T-helper 17 cell (primary cell): ENCODE measurements at regions not wholly inside any gene's neighbourhood (a gene's known extent, or its start where the extent isn't known, plus 50 kb on each side); places are given as distances from the start of the nearest gene placed in this dataset.
"Not testable (repeated sequence)": the region's sequence is repeated elsewhere in the genome, so short reads cannot be mapped to it uniquely, and the experiment has no call there.

Source experiments
- ATAC-seq: fragments of 150-1000 bp; cut with Tn5 transposase; 2 replicates; pipeline ENCODE4 v1.10.0; 2021; ENCODE audit warnings: mild to moderate bottlenecking, moderate library complexity
- DNase-seq, 3 donors: peaks; one replicate each; pipeline versions ENCODE4 v3.0.0 to v3.0.0-alpha.2; 2020 to 2021
- H3K9me3 ChIP-seq: one replicate; pipeline ENCODE4 v1.7.0; 2013; ENCODE audit warnings: low read length, mild to moderate bottlenecking; ENCODE audit not compliant: control insufficient read depth, poor library complexity, severe bottlenecking
- H3K27ac Mint-ChIP-seq: one replicate; pipeline ENCODE4 v1.8.0; 2022; ENCODE audit warnings: mild to moderate bottlenecking, moderate library complexity, mixed read lengths
- H3K27me3 Mint-ChIP-seq: one replicate; pipeline ENCODE4 v1.8.0; 2022; ENCODE audit warnings: mixed read lengths
- H3K36me3 Mint-ChIP-seq: one replicate; pipeline ENCODE4 v1.8.0; 2022; ENCODE audit warnings: low read depth, mixed read lengths
- H3K4me1 Mint-ChIP-seq: one replicate; pipeline ENCODE4 v1.8.0; 2022; ENCODE audit warnings: mild to moderate bottlenecking, mixed read lengths
- H3K4me3 Mint-ChIP-seq: one replicate; pipeline ENCODE4 v1.8.0; 2022; ENCODE audit warnings: mild to moderate bottlenecking, moderate library complexity, mixed read lengths

GRCh38 chr5:99495456-99495855 lies 566.6 kb upstream of the CHD1 start:
- not testable (repeated sequence) for H3K4me3 Mint-ChIP-seq, H3K27me3 Mint-ChIP-seq, H3K9me3 ChIP-seq, H3K27ac Mint-ChIP-seq, H3K36me3 Mint-ChIP-seq, DNase-seq, H3K4me1 Mint-ChIP-seq, ATAC-seq

GRCh38 chr5:99478450-99478849 lies 549.6 kb upstream of the CHD1 start:
- H3K27ac Mint-ChIP-seq, H3K4me3 Mint-ChIP-seq, H3K27me3 Mint-ChIP-seq, DNase-seq, H3K36me3 Mint-ChIP-seq, H3K4me1 Mint-ChIP-seq, ATAC-seq, H3K9me3 ChIP-seq: not testable (repeated sequence)

GRCh38 chr5:99473328-99473727 lies 544.5 kb upstream of the CHD1 start:
- H3K27ac Mint-ChIP-seq, H3K36me3 Mint-ChIP-seq, ATAC-seq, H3K27me3 Mint-ChIP-seq, DNase-seq, H3K4me1 Mint-ChIP-seq, H3K9me3 ChIP-seq, H3K4me3 Mint-ChIP-seq: not testable (repeated sequence)

- H3K27me3 Mint-ChIP-seq, ATAC-seq, H3K27ac Mint-ChIP-seq, H3K36me3 Mint-ChIP-seq, H3K4me3 Mint-ChIP-seq, H3K9me3 ChIP-seq, H3K4me1 Mint-ChIP-seq, DNase-seq: not testable (repeated sequence)
These were observed 542.9 kb upstream of the CHD1 start for GRCh38 chr5:99471726-99472125.

- not testable (repeated sequence) for H3K4me3 Mint-ChIP-seq, H3K36me3 Mint-ChIP-seq, H3K4me1 Mint-ChIP-seq
These were observed 542.4 kb upstream of the CHD1 start for GRCh38 chr5:99471178-99471577.

GRCh38 chr5:99470636-99471035 lies 541.8 kb upstream of the CHD1 start:
- not testable (repeated sequence) for H3K9me3 ChIP-seq, ATAC-seq, H3K27me3 Mint-ChIP-seq, H3K4me1 Mint-ChIP-seq, H3K27ac Mint-ChIP-seq, DNase-seq, H3K4me3 Mint-ChIP-seq, H3K36me3 Mint-ChIP-seq

More at GRCh38 chr5:99471178-99471577, 542.4 kb upstream of the CHD1 start:
- H3K27ac Mint-ChIP-seq, DNase-seq, H3K27me3 Mint-ChIP-seq, H3K9me3 ChIP-seq, ATAC-seq: not testable (repeated sequence)

- Mint-ChIP-seq H3K27me3 (no peaks in the 10 kb centered on the region), H3K4me3 (no peak overlapping the region), H3K36me3 (no peaks in the 10 kb centered on the region), H3K27ac (no peak overlapping the region), H3K4me1 (no peaks in the 10 kb centered on the region)
- ATAC-seq (no peak), DNase-seq (no peak)
- H3K9me3 ChIP-seq = no peaks in the 10 kb centered on the region
These were observed 531.9 kb upstream of the CHD1 start for GRCh38 chr5:99460701-99461100.

GRCh38 chr5:99453196-99453595 lies 524.4 kb upstream of the CHD1 start:
- H3K4me3 Mint-ChIP-seq = no peak overlapping the region
- no peaks in the 10 kb centered on the region for H3K27me3 Mint-ChIP-seq
- no peaks in the 10 kb centered on the region for H3K4me1 Mint-ChIP-seq
- no peak for ATAC-seq
- no peaks in the 10 kb centered on the region for H3K36me3 Mint-ChIP-seq
- no peaks in the 10 kb centered on the region for H3K9me3 ChIP-seq
- no peak overlapping the region for H3K27ac Mint-ChIP-seq
- DNase-seq = no peak

- no peaks in the 10 kb centered on the region for H3K9me3 ChIP-seq
- Mint-ChIP-seq H3K36me3 (no peaks in the 10 kb centered on the region), H3K27me3 (no peaks in the 10 kb centered on the region), H3K4me3 (no peak overlapping the region), H3K4me1 (no peaks in the 10 kb centered on the region), H3K27ac (no peak overlapping the region)
- no peak for DNase-seq
- no peak for ATAC-seq
These were observed 521.0 kb upstream of the CHD1 start for GRCh38 chr5:99449786-99450185.

GRCh38 chr5:99445805-99446204 lies 517.0 kb upstream of the CHD1 start:
- H3K4me3 Mint-ChIP-seq = no peak overlapping the region
- ATAC-seq (no peak), DNase-seq (no peak)
- H3K36me3 Mint-ChIP-seq = no peaks in the 10 kb centered on the region
- no peaks in the 10 kb centered on the region for H3K4me1 Mint-ChIP-seq
- H3K27me3 Mint-ChIP-seq = no peaks in the 10 kb centered on the region
- H3K9me3 ChIP-seq = no peaks in the 10 kb centered on the region
- no peak overlapping the region for H3K27ac Mint-ChIP-seq

GRCh38 chr5:99441235-99441634 lies 512.4 kb upstream of the CHD1 start:
- H3K4me3 Mint-ChIP-seq = no peak overlapping the region
- no peak for DNase-seq
- no peaks in the 10 kb centered on the region for H3K9me3 ChIP-seq
- no peaks in the 10 kb centered on the region for H3K27me3 Mint-ChIP-seq
- no peak overlapping the region for H3K27ac Mint-ChIP-seq
- no peaks in the 10 kb centered on the region for H3K4me1 Mint-ChIP-seq
- ATAC-seq = no peak
- H3K36me3 Mint-ChIP-seq = no peaks in the 10 kb centered on the region

- Mint-ChIP-seq H3K36me3 (no peaks in the 10 kb centered on the region), H3K4me1 (no peaks in the 10 kb centered on the region), H3K4me3 (no peak overlapping the region), H3K27ac (no peak overlapping the region), H3K27me3 (no peaks in the 10 kb centered on the region)
- DNase-seq = no peak
- no peaks in the 10 kb centered on the region for H3K9me3 ChIP-seq
- ATAC-seq = no peak
These were observed 509.8 kb upstream of the CHD1 start for GRCh38 chr5:99438619-99439018.

- Mint-ChIP-seq H3K27ac (no peak overlapping the region), H3K4me3 (no peak overlapping the region), H3K27me3 (no peaks in the 10 kb centered on the region), H3K36me3 (no peaks in the 10 kb centered on the region), H3K4me1 (no peaks in the 10 kb centered on the region)
- ATAC-seq (no peak), DNase-seq (no peak)
- no peaks in the 10 kb centered on the region for H3K9me3 ChIP-seq
These were observed 509.2 kb upstream of the CHD1 start for GRCh38 chr5:99437986-99438385.

GRCh38 chr5:99423396-99423795 lies 494.6 kb upstream of the CHD1 start:
- H3K27me3 Mint-ChIP-seq, H3K4me1 Mint-ChIP-seq, H3K36me3 Mint-ChIP-seq, DNase-seq, H3K4me3 Mint-ChIP-seq, H3K27ac Mint-ChIP-seq, H3K9me3 ChIP-seq, ATAC-seq: not testable (repeated sequence)

GRCh38 chr5:99418640-99419039 lies 489.8 kb upstream of the CHD1 start:
- DNase-seq, H3K9me3 ChIP-seq, ATAC-seq, H3K4me1 Mint-ChIP-seq, H3K4me3 Mint-ChIP-seq, H3K27me3 Mint-ChIP-seq, H3K27ac Mint-ChIP-seq, H3K36me3 Mint-ChIP-seq: not testable (repeated sequence)
